GF-D8 (cell line): ENCODE measurements at regions not wholly inside any gene's neighbourhood (a gene's known extent, or its start where the extent isn't known, plus 50 kb on each side); places are given as distances from the start of the nearest gene placed in this dataset.

Experiments used
- DNase-seq: peaks from one replicate; lab custom pipeline; 2025; lab: John Stamatoyannopoulos, UW

DNA sequence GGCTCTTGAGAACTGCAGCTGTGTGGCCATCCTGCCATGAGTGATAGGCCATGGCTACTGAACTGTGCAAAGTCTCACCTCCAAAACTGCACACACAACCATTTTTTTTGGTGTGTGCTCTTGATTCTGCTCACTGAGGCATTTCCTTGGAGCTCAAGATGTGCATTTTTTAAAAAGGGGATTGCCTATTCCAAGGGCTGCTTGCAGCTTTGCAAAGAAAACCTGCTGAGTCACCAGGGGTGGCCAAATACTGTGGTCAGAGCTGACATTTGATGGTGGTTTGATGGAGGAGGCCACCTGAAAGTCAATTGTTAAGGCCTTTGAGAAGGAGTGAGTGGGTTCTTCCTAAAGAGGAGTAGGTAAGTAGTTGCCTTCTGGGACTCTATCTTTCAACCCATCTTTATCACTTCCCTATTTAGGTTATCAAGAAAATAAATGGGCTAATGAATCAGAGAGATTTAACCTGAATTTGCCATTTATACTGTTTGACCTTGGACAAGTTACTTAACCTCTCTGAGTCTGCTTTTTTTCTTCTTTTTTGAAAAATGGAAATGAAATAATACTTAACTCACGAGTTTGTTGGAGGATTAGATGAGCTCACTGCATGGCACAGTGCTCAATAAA, 87.9 kb downstream of the CHST2 start:
- DNase-seq = peak; percentile 54

DNA sequence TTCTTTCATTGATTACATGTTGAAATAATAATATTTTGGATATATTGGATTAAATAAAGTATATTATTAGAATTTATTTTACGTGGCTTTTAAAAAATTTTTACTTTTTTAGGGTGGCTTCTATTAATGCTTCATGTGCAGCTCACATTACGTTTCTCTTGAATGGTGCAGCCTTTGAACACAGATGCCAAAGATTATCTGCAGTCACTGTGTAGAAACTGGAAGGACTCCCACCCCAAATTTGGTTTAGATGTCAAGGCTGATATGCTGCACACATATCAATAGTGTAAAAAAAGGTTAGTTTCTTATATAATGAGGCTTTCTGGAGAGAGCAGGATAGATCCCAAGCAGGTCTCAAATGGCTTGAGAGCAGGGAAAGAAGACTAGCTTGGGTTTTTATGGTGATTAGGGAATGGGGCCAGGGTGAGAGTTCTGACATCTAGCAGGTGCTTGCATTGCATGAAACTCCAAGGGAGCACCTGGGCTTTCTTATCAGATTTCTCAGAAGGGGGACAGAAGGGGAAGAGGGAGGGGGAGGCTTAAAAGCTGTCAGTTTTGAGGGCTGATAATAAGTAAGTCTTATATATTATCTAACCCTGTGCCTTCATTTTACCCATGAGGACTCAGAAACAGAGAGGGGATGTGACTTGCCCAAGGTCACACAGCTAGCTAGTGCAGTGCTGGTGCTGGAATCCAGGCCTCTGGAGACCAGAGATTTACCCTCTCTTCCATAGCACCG, 89.6 kb downstream of the CHST2 start:
- DNase-seq = no peak

DNA sequence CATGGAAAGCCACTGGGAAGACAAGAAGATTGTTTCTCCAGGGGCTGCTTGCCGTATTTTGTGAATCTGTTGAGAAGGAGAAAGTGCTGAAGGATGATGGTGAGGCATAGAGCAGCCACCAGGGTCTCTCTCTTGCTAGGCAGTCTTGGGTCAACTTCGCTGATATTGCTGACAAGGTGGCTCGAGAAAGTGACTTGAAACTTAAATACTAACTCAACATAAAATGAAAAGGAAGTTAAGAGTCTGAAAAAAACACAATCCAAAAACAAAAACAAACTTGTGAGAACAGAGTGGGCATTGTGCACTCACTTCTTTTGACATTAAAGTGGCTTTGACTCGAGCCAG, 90.1 kb downstream of the CHST2 start:
- no peak for DNase-seq

DNA sequence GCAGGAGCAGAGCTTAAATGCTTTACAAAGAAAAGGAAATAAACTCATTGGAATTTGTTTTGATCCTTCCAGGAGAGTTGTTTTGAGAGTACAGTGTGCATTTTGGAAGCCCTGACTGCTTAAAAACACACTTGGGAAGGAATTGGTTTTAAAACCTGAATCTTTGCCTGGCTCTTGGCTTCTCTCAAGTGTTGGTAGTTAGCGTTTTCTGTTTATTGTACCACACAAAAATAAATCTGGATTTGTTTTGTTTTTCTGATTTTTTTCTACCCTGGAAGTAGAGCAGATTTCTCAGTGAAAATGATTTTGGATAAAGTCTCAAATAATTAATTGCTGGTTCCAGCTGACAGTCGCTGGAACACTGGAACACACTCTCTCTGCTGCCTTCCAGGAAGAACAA, 90.6 kb downstream of the CHST2 start:
- no peak for DNase-seq

DNA sequence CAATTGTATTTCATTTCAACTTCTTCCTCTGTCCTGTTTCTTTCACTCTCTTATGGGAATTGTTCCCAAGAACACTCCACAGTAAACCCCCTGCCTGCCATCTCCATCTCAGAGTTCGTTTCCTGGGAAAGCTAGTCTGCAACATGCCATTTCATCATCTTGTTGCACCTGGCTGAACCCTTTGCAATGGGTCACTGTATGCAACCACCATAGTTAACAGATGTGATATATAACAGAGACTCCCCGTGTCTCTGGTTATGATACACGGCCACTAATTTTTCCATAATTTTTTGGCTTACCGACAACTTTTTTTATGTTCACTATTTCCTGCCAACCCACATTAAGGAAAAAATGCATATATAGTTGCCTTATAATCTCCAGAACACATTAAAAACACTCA, 95.5 kb downstream of the CHST2 start:
- DNase-seq = no peak
